ENCODE measurements at regions not wholly inside any gene's neighbourhood (a gene's known extent, or its start where the extent isn't known, plus 50 kb on each side); places are given as distances from the start of the nearest gene placed in this dataset.
A peak's percentile ranks its signal among the peaks of the same experiment; 100 is the strongest.

DNA sequence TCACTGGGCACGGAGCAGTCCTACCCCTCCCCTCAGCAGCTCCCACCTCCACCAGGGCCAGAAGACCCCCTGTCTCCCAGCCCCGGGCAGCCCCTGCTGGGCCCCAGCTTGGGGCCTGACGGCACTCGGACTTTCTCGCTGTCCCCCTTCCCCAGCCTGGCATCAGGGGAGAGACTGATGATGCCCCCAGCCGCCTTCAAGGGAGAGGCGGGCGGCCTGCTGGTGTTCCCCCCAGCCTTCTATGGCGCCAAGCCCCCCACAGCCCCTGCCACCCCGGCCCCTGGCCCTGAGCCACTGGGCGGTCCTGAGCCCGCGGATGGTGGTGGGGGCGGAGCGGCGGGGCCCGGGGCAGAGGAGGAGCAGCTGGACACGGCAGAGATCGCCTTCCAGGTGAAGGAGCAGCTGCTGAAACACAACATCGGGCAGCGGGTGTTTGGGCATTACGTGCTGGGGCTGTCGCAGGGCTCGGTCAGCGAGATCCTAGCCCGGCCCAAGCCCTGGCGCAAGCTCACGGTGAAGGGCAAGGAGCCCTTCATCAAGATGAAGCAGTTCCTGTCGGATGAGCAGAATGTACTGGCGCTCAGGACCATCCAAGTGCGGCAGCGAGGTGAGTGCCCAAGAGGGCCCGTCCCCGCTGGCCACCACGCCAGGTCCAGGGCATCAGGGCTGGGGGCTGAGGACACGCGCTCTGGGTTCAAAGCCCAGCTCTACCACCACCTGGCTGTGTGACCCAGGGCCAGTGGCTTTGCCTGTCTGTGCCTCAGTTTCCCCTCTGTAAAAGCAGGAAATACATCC, 58.6 kb downstream of the PHETA1 start:
- no peak for DNase-seq

DNA sequence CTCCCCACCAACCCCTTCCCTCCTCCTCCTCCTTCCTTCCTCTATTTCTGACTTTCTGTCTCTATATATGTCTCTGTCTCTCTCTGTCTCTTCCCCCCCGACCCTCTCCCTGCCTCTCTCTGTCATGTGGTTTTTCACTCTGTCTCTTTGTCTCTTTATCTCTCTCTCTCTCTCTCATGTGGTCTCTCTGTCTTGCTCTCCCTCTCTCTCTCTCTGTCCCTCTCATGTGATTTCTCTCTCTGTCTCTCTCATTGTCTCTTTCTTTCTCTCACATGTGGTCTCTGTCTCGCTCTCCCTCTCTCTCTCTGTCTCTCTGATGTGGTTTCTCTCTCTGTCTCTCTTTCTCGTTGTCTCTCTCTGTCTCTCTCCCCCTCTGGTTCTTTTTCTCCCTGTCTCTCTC, 59.3 kb downstream of the PHETA1 start:
- no peak for DNase-seq

DNA sequence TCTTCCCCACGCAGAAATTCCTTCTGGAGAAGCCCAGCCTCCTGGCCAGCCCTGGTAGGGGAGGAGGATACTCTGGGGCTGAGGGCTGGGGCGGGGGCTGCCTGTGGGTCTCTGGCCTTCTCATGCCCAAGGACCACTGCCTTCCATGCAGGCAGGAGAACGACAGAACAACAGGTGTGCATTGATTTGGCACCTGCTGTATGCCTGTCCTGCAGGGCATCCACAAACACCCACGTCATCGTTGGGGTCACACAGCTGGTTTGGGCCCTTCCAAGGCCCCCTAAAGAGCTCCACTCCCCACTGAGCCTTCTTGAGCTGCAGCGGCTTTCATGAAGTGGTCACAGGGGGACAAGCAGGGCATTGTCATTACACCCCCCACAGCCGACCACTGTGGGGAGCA, 60.4 kb downstream of the PHETA1 start:
- DNase-seq = no peak

DNA sequence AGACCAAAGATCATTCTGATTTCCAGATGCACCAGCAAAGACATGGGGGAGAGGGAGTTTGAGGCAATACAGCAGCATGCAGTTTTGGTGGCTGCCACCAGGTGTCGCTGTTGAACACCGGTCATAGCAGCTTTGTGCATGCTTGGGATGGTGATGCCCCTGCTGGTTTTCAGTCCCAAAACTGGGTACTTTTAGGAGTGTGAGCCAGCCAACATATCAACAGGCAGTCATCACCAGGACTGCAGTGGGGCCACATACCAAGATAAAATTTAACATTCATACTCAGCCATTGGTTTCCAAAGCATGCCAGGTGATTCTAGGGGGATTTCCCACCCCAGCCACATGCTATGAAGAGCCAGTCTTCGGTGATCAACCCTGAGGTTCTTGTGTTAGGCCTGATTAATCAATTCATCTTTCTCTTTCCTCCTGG, 64.2 kb downstream of the PHETA1 start:
- DNase-seq = no peak

DNA sequence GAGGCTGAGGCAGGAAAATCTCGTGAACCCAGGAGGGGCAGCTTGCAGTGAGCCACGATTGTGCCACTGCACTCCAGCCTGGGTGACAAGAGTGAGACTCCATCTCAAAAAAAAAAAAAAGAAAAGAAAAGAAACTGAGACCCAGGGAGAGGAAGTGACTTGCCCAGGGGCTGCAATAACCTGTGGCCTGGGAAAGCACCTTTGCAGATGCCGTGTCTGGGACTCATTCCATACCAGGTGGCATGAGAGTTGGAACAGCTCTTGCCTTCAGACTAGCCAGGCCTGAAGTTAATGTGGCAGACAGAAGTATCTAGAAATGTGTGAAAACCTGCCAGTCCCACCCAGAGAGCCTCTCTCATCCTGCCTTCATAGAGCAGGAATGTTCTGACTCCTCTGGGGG, 65.4 kb downstream of the PHETA1 start:
- DNase-seq = no peak

DNA sequence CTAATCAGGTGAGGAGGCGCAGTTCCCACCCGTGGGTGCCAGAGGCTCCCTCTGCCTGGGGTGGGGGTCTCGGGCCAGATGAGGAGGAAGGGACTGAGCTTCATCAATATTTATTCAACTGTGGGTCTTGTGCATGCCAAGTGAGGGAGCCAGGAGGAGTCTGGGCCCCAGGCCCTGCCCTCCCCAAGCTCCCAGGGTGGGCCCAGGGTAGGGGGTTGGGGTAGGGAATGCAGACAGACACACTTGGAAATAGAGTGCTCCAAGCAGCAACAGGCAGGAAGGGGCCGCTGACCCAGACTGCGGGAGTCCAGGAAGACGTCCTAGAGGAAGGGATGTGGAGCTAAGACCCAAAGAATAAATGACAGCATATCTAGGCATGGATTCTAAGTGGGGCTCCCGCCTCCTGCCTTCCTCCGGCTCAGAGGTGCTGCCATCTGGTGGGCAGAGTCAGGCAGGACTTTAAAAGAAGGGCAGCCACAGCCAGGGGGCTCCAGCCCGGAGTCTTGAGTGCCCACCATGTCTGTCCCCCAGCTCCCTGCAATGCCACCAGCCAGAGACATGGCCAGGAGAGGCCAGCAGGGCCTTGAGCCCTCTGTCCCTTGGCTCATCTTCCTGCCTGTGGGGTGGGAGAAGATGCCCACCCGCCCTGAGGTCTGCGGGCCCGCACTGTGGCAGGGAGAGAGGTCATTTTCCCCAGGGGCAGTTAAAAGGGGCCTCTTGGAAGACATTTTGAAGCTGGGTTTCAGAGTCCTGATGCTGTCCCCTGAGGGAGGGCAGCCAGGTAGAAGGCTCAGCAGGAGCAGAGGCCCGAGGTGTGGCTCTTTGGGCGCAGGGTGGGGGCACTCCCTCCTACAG, 70.1 kb downstream of the PHETA1 start:
- peak in 44 of 58 donors; percentile 2 to 56 (median 17) for DNase-seq

DNA sequence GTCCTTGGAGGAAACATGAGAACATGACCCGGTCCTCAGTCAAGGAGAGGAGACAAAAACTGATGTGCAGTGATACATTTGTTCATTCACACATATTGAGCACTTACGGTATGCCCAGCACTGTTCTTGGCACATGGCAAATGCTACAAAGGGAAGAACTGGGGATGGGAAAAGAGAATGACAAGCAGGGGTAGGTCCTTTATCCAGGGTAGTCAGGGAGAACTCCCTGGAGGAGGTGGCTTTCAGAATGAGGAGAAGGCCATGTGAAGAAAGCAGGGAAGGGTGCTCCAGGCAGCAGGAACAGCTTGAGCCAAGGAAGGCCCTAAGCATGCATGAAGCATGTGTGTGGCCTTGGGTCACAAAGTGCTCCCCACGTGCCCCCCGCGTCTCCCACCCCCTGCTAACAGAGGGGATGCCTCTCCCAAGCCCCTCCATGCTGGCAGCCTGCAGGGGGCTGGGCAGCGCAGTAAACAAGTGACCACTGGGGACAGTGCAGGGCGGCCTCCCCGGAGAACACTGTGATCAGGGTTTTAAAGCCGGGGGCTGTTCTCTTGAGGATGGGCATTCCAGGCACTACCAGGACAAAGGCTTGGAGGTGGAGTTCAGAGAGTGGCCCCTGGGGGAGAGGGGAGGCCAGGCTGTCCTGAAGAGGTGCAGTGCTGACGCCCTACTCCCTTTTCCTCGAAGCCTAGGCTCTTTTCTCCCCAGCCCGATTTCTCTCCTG, 71.0 kb downstream of the PHETA1 start:
- no peak for DNase-seq

DNA sequence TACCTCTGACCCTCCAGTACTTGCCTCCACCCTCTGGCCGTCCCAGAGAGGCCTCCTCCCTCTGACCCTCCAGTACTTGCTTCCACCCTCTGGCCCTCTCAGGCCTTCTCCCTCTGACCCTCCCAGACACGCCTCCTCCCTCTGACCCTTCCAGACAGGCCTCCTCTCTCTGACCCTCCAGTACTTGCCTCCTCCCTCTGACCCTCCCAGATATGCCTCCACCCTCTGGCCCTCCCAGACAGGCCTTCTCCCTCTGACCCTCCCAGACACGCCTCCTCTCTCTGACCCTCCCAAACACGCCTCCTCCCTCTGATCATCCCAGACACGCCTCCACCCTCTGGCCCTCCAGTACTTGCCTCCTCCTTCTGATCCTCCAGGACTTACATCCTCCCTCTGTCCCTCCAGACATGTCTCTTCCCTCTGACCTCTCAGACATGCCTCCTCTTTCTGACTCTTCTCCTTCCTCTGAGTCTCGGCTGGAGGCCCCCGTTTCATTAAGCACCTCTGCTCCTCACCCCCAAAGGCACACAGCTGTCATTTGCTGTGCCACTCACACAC, 71.9 kb downstream of the PHETA1 start:
- no peak for DNase-seq

DNA sequence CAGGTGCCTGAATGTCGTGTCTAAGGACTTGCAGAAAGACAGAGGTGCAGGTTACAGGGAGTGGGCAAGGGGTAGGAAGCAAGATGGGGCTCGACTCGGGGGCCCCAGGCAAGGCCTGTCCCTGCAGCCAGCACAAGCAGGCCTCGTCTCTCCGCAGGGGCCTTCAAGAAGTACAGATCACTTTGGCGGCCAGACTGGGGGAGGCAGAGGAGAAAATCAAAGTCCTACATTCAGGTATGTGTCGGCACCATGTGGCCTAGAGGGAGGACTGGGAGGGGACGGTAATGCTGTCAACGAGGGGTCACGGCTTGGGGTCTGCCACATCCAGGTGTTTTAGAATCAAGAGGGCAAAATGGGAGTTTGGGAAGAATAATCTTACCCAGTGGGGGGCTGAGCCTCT, 73.7 kb downstream of the PHETA1 start:
- no peak for DNase-seq

DNA sequence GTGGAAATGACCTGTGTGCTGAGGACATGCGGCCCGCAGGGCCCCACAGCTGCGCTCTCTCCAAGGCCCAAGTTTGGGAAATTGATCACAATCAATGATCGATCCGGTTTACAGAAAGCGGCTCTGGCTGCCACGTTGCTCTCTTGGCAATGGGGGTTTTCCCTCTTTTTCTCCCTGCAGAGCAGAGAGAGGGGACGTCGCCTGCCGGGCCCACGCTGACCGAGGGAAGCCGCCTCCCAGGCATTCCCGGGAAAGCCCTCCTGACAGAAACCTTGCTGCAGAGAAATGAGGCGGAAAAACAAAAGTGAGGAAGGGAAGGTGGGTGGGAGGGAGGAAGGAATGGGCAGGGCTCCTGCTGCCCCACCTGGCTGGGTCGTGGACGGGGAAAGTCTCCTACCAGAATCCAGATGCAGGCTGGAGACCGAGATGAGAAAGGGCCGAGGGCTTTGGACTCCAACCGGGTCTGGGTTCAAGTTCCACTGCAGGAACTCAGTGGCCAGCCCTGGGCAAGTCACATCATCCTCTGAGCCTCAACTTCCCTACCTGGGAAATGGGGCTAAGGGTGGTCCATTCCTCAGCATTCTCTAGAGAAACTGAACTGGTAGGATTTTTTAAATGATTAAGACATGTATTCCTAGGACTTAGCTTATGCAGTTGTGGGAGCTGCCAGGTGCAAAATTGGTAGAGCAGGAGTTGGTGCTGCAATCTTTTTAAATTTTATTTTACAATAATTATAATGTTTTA, 75.5 kb downstream of the PHETA1 start:
- DNase-seq = no peak

DNA sequence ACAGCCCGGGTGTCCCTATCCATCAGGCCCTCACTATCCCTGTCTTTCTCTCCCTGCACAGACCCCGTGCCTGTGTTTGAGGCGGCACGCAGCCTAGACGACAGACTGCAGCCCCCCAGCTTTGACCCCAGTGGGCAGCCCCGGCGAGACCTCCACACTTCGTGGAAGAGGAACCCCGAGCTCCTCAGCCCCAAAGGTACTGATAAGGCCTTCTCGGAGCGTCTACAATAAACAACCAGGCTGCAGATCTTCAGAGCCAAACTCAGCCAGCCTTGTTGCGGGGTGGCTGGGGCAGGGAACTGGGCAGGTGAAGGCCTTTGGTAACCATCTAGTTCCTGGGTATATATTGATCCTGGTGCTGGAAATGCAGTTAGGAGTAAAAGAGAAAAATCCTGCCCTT, 77.5 kb downstream of the PHETA1 start:
- DNase-seq = no peak

DNA sequence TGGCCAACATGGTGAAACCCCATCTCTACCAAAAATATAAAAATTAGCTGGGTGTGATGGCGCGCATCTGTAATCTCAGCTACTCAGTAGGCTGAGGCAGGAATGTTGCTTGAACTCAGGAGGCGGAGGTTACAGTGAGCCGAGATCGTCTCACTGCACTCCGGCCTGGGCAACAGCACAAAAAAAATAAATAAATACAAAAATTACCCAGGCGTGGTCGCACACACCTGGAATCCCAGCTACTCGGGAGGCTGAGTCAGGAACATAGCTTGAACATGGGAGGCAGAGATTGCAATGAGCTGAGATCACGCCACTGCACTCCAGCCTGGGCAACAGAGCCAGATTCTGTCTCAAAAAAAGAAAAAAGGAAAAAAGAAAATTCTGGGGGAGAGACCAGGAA, 80.1 kb downstream of the PHETA1 start:
- no peak for DNase-seq

DNA sequence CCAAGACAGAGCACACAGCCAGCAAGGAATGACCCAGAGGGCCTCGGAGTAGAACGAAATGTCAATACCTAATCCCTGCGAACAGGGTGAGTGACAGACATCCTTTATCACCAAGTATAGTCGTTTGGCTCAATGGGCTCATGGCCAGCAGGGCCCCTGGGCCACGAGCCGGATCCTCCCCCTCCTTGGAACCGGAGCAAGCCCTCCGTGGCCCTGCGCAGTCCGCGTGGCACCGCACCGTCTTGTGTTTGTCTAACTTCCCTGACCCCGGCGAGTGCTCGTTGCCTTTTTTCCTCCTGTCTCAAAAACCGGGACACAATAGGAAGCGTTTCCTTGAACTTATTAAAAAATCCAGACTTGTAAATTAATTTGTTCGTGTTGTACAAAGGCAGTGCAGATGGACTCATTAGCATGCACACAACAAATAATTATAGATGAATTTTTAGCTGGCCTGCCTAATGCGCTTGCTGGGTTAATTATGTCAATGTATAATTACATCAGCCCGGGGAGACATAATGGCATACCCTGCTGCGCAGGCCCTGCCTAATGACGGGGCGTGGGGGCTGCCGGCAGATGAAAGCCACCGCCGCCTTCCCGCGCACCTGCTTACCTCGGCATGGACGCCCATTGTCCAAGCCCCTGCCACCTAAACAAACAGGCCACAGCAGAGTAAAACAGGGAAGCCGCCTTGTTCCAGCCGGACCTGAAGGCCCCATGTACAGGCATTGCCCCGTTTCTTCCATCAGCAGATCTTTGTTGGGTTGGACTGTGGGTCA, 81.6 kb downstream of the PHETA1 start:
- DNase-seq = no peak

DNA sequence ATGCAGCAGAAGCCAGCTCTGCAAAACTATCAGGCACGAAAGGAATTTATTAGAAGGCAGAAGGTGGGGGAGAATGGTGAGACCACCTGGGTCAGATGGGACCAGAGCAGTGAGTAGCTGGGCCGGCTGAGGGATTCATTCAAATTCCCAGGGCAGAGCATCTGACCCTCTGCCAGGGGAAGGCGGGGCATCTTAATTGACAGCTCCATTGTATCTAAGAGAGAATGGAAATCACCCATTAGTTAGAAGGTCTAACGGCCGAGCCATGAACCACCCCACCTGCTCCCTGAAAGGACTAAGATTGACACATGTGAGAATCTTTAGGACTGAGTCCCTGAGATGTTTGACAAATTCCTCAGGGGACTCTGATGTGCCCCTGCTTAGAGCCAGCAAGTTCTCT, 83.7 kb downstream of the PHETA1 start:
- DNase-seq = no peak

DNA sequence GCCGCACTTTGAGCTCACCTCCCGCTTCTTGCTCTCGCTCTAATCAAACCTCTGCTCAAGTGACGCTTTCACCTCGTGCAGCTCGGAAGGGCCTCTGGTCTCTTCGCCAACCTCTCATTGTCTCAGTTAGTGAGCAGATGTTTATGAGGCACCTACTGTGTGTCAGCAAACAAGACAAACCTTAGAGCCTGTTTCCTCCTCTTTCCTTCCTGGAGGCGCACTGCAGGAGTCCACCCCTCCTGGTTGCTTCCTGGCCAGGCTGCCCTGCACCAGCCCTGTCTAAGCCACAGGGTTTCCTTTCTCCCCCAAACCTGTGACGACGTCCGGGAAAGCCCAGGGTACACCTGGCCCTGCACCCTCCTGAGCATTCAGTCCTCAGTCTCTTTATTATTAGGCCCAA, 84.2 kb downstream of the PHETA1 start:
- DNase-seq = no peak

DNA sequence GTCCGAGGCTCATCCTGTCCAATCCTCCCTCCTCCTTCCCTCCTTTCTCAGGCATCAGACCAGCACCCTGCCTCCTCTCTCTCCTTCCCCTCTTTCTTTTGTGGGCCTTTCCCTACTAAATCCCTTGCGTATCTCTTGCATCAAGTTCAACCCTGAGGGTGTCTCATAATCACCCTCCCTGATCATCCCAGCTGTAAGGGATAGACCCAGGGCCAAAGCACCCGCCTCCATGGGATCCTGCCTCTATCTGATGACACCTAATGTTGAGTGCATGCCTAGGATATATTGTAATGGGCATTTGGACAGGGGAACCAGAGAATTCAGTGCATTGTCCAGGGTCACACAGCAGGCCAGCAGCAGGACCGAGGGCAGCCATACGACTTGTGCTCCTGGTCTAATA, 84.9 kb downstream of the PHETA1 start:
- no peak for DNase-seq

DNA sequence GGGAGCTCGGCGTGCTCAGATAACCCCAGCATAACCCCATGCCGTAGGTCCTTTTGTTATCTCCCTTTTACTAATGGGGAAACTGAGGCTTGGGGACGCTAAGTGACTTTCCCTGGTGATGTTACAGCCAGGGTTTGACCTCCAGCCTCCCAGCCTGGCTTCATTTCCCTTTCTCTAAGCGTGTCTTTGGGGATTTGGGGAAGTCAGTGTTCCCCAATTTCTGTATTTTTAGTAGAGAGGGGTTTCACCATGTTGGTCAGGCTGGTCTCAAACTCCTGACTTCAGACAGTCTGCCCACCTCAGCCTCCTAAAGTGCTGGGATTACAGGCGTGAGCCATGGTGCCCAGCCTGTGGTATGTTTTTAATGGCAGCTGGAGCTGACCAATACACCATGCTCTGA, 85.4 kb downstream of the PHETA1 start:
- no peak for DNase-seq

DNA sequence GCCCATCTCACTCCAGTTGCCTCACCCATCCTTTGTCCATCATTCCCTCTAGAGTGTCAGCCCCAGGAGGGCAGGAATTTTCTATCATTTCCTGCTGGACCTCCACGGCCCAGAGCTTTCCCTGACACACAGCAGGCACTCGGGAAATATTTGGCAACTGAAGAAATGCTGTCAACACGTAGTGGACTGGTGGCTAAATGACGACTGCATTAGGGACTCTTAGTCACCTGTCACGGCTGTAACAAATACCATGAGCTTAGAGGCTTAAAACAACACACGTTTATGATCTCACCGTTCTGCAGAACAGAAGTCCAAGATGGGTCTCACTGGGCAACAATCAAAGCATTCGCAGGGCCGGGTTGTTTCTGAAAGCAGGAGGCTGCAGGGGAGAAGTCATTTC, 91.3 kb downstream of the PHETA1 start:
- DNase-seq = no peak

DNA sequence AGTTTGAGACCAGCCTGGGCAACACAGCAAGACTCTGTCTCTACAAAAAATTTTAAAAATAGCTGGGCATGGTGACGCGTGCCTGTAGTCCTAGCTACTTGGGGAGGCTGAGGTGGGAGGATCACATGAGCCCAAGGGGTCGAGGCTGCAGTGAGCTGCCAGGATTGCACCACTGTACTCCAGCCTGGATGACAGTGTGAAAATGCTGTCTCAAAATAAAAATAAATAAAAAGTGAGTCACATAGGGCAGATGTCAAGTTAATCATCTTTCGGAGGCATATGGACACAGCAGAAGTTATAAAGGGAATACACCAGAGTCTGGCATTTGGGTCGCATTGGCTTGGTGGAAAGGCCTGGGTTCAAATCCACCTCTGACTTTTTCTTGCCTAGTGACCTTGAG, 92.7 kb downstream of the PHETA1 start:
- DNase-seq = no peak

DNA sequence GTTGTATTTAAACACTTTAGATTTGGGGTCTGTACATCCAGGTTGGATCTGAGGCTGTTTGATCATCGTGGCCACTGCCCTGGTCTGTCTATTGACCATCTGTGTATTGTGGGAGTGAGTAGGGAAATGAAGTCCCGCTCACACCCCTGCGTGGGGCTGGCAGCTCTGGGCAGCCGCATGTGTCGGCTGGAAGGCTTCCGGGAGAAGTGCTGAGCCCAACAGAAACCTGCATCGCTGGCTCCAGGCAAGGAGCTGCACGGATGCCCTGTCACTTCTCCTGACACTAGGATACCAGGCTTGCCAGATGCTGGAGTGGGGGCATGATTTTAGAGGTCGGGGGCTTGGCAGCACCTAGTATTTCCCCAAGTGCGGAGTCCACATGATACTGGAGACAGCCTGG, 93.6 kb downstream of the PHETA1 start:
- DNase-seq = peak in 18 of 58 donors; percentile 2 to 46 (median 15)
